ENCODE measurements at regions not wholly inside any gene's neighbourhood (a gene's known extent, or its start where the extent isn't known, plus 50 kb on each side); places are given as distances from the start of the nearest gene placed in this dataset.
"Not testable (repeated sequence)": the region's sequence is repeated elsewhere in the genome, so short reads cannot be mapped to it uniquely, and the experiment has no call there.

GRCh38 chr10:108616559-108617285 lies 1306.6 kb downstream of the XPNPEP1 start:
- DNase-seq (ENCODE audit: insufficient read length, low spot score): no peak
- no peak for TF ChIP-seq POLR2AphosphoS5 (IDR thresholded peaks at IDR 0.05; ENCODE audit: low read depth, low read length)
- TF ChIP-seq PAX5 (IDR thresholded peaks at IDR 0.05; ENCODE audit: insufficient read depth, low read length, severe bottlenecking): no peak
- no peak for TF ChIP-seq TAF1 (IDR thresholded peaks at IDR 0.05; ENCODE audit: low read depth, low read length)
- no peak for TF ChIP-seq POU2F2 (IDR thresholded peaks at IDR 0.05; ENCODE audit: low read depth, low read length)
- TF ChIP-seq POLR2A (IDR thresholded peaks at IDR 0.05; ENCODE audit: low read depth, low read length): no peak
- TF ChIP-seq SPI1 (IDR thresholded peaks at IDR 0.05; ENCODE audit: low read depth, low read length): no peak
- FAIRE-seq: no peak

- TF ChIP-seq SPI1 (IDR thresholded peaks at IDR 0.05; ENCODE audit: low read depth, low read length): no peak
- FAIRE-seq (no peak), DNase-seq (ENCODE audit: insufficient read length, low spot score) (no peak)
Observed at GRCh38 chr10:108615576-108616320, 1307.6 kb downstream of the XPNPEP1 start.

DNA sequence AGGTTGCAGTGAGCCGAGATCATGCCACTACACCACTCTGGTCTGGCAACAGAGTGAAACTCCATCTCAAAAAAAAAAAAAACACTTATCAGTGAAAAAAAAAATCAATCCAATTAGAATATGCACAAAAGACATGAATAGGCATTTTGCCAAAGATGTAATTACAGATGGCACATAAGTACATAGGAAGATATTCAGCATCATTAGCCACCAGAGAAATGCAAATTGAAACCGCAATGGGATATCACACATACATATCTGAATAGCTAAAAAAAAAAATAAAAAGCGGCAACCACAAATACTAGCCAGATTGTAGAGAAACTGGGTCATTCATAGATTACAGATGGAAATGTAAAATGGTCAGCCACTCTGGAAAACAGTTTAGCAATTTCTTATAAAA lies 1310.8 kb downstream of the XPNPEP1 start:
- DNase-seq (ENCODE audit: insufficient read length, low spot score): no peak
- no peak for FAIRE-seq

DNA sequence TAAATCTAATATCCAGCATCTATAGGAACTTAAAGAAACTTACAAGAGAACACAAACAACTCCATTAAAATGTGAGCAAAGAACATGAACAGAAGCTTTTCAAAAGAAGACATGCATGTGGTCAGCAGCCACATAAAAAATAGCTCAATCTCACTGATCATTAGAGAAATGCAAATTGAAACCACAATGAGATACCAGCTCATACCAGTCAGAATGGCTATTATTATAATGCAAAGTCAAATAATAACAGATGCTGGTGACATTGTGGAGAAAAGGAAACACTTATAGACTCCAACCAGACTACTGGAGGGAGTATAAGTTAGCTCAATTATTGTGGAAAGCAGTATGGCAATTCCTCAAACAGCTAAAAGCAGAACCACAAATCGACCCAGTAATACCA lies 1314.5 kb downstream of the XPNPEP1 start:
- FAIRE-seq (no peak), DNase-seq (ENCODE audit: insufficient read length, low spot score) (no peak)
- TF ChIP-seq PAX5 (IDR thresholded peaks at IDR 0.05; ENCODE audit: insufficient read depth, low read length, severe bottlenecking) (no peak), TAF1 (IDR thresholded peaks at IDR 0.05; ENCODE audit: low read depth, low read length) (no peak), POLR2AphosphoS5 (IDR thresholded peaks at IDR 0.05; ENCODE audit: low read depth, low read length) (no peak), SPI1 (IDR thresholded peaks at IDR 0.05; ENCODE audit: low read depth, low read length) (no peak), POLR2A (IDR thresholded peaks at IDR 0.05; ENCODE audit: low read depth, low read length) (no peak), POU2F2 (IDR thresholded peaks at IDR 0.05; ENCODE audit: low read depth, low read length) (no peak)

More for the DNA sequence above, 1310.8 kb downstream of the XPNPEP1 start:
- TF ChIP-seq TAF1 (IDR thresholded peaks at IDR 0.05; ENCODE audit: low read depth, low read length) (no peak), PAX5 (IDR thresholded peaks at IDR 0.05; ENCODE audit: insufficient read depth, low read length, severe bottlenecking) (no peak), POU2F2 (IDR thresholded peaks at IDR 0.05; ENCODE audit: low read depth, low read length) (no peak), POLR2A (IDR thresholded peaks at IDR 0.05; ENCODE audit: low read depth, low read length) (no peak), SPI1 (IDR thresholded peaks at IDR 0.05; ENCODE audit: low read depth, low read length) (no peak), POLR2AphosphoS5 (IDR thresholded peaks at IDR 0.05; ENCODE audit: low read depth, low read length) (no peak)

DNA sequence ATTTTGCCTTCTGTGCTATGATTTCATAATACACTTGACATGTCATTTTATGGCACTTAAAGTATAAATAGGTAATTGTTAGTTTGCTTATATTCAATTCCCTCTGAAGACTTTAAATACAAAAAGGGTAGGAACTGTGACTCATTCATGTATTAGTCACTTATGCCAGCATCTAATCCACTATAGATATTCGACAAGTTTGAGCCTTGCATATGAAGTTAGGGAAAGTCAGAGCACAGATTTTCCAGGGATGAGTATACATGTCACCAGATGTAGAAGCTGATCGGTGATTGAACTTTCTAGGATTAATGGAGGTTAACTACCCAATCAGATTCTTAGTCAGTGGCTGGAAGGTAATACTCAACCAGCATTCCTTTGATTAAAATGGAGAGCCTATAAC lies 1321.5 kb downstream of the XPNPEP1 start:
- DNase-seq (ENCODE audit: insufficient read length, low spot score): no peak
- FAIRE-seq: no peak
- TF ChIP-seq SPI1 (IDR thresholded peaks at IDR 0.05; ENCODE audit: low read depth, low read length) (no peak), PAX5 (IDR thresholded peaks at IDR 0.05; ENCODE audit: insufficient read depth, low read length, severe bottlenecking) (no peak), POLR2A (IDR thresholded peaks at IDR 0.05; ENCODE audit: low read depth, low read length) (no peak), POU2F2 (IDR thresholded peaks at IDR 0.05; ENCODE audit: low read depth, low read length) (no peak), POLR2AphosphoS5 (IDR thresholded peaks at IDR 0.05; ENCODE audit: low read depth, low read length) (no peak), TAF1 (IDR thresholded peaks at IDR 0.05; ENCODE audit: low read depth, low read length) (no peak)

GRCh38 chr10:108600511-108600910 lies 1322.8 kb downstream of the XPNPEP1 start:
- not testable (repeated sequence) for FAIRE-seq; DNase-seq (ENCODE audit: insufficient read length, low spot score)

GRCh38 chr10:108599317-108599716 lies 1324.0 kb downstream of the XPNPEP1 start:
- not testable (repeated sequence) for DNase-seq (ENCODE audit: insufficient read length, low spot score); FAIRE-seq

DNA sequence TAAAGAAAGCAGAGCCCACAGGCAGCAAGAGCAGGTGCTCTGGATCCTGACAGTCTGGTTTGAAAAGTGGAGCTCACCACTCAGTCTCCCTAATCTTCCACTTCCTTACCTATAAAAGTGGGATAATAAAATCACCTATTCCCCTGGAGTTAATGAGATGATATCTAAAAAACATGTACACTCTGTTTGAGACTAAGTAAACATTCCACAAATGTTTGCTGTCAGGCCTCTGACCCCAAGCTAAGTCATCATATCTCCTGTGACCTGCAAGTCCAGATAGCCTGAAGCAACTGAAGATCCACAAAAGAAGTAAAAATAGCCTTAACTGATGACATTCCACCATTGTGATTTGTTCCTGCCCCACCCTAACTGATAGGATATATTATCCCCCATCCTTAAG lies 1324.5 kb downstream of the XPNPEP1 start:
- DNase-seq (ENCODE audit: insufficient read length, low spot score) (no peak), FAIRE-seq (no peak)
- TF ChIP-seq POU2F2 (IDR thresholded peaks at IDR 0.05; ENCODE audit: low read depth, low read length) (no peak), TAF1 (IDR thresholded peaks at IDR 0.05; ENCODE audit: low read depth, low read length) (no peak)

- DNase-seq (ENCODE audit: insufficient read length, low spot score) (no peak), FAIRE-seq (no peak)
- TF ChIP-seq PAX5 (IDR thresholded peaks at IDR 0.05; ENCODE audit: insufficient read depth, low read length, severe bottlenecking) (no peak), POU2F2 (IDR thresholded peaks at IDR 0.05; ENCODE audit: low read depth, low read length) (no peak), TAF1 (IDR thresholded peaks at IDR 0.05; ENCODE audit: low read depth, low read length) (no peak), POLR2AphosphoS5 (IDR thresholded peaks at IDR 0.05; ENCODE audit: low read depth, low read length) (no peak), SPI1 (IDR thresholded peaks at IDR 0.05; ENCODE audit: low read depth, low read length) (no peak), POLR2A (IDR thresholded peaks at IDR 0.05; ENCODE audit: low read depth, low read length) (no peak)
Observed at GRCh38 chr10:108598320-108598695, 1325.0 kb downstream of the XPNPEP1 start.

GRCh38 chr10:108597657-108598319 lies 1325.5 kb downstream of the XPNPEP1 start:
- no peak for TF ChIP-seq TAF1 (IDR thresholded peaks at IDR 0.05; ENCODE audit: low read depth, low read length)
- FAIRE-seq (no peak), DNase-seq (ENCODE audit: insufficient read length, low spot score) (no peak)
